ENCODE measurements at regions not wholly inside any gene's neighbourhood (a gene's known extent, or its start where the extent isn't known, plus 50 kb on each side); places are given as distances from the start of the nearest gene placed in this dataset.
"Not testable (repeated sequence)": the region's sequence is repeated elsewhere in the genome, so short reads cannot be mapped to it uniquely, and the experiment has no call there.

DNA sequence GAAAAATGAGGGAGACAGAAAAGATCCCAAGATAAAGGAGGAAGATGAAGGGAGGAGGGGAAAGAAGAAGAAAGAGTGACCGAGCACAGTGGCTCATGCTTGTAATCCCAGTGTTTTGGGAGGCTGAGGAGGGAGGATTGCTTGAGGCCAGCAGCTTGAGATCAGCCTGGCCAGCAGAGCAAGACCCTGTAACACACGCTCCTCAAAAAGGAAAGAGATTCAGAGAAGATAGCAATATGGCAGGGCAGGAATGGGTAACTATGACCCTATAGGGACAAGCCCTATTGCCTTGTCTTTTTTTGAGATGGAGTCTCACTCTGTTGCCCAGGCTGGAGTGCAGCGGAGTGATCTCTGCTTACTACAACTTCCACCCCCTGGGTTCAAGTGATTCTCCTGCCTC lies 116.9 kb upstream of the MAP1LC3B2 start:
- TF ChIP-seq EZH2 (IDR thresholded peaks at IDR 0.05) (no peak), FOXP2 (optimal IDR thresholded peaks at IDR 0.05; ENCODE audit: control extremely low read depth, extremely low read length, insufficient read depth) (no peak), POLR2AphosphoS5 (IDR thresholded peaks at IDR 0.05; ENCODE audit: borderline replicate concordance, low read depth, low read length) (no peak)

DNA sequence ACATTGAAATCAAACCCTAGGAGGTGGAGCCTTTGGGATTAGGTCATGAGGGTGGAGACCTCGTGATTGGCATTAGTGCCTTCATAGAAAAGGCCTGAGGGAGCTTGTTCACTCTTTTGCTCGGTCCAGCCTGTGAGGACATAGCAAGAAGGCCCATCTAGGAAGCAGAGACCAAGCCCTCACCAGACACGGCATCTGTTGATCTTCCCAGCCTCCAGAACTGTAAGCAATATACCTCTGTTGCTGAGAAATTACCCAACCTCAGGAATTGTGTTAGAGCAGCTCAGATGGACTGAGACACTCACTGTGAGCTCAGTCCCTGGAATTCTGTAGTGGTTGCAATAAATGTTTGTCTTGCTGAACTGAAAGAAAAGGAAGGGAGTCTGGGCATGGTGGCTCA lies 116.2 kb upstream of the MAP1LC3B2 start:
- no peak for TF ChIP-seq POLR2AphosphoS5 (IDR thresholded peaks at IDR 0.05; ENCODE audit: borderline replicate concordance, low read depth, low read length)
- no peak for TF ChIP-seq EZH2 (IDR thresholded peaks at IDR 0.05)
- TF ChIP-seq FOXP2 (optimal IDR thresholded peaks at IDR 0.05; ENCODE audit: control extremely low read depth, extremely low read length, insufficient read depth) = no peak
- DNase-seq (ENCODE audit: low read depth, low spot score) = no peak
- Histone ChIP-seq H3K9ac (ENCODE audit: insufficient read length) (no peak overlapping the region), H3K27ac (no peak overlapping the region; the same call in 1 of the 2 replicates), H3K9me3 (ENCODE audit: low read depth, low read length) (no peaks in the 10 kb centered on the region), H3K4me3 (no peak overlapping the region), H3K36me3 (ENCODE audit: insufficient read depth, low read length) (no peaks in the 10 kb centered on the region)

More for the DNA sequence above, 116.9 kb upstream of the MAP1LC3B2 start:
- Histone ChIP-seq H3K4me3 (no peak overlapping the region), H3K36me3 (ENCODE audit: insufficient read depth, low read length) (no peaks in the 10 kb centered on the region), H3K9ac (ENCODE audit: insufficient read length) (no peak overlapping the region), H3K27ac (no peak overlapping the region), H3K9me3 (ENCODE audit: low read depth, low read length) (no peaks in the 10 kb centered on the region)
- no peak for DNase-seq (ENCODE audit: low read depth, low spot score)

DNA sequence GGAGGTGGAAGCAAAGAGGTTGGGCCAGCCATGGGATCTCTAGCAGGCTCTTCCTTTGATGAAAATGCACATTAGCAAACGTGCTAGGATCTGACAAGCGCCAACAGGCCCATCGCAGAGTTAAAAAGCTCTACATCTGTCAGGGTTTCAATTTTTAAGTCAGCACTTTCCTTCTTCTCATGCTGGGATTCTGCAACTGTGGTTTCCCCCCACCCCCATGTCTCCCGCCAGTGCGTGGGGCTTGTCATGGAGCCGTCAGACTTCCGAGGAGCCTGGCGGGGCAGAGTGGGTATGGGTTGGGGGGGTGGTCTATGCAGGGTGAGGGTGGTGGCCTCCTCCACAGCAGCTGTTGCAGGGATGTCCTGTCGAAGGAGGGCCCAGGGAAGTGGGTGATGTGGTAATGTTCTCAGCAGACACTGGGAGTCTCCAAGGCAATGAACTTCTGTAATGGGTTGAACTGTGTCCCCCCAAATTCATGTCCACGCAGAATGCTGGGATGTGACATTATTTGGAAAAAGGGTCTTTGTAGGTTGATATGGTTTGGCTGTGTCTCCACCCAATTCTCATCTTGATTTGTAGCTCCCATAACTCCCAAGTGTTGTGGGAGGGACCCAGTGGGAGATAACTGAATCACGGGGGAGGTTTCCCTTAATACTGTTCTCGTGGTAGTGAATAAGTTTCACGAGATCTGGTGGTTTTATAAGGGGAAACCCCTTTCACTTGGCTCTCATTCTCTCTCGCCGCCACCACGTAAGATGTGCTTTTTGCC lies 115.2 kb upstream of the MAP1LC3B2 start:
- Histone ChIP-seq H3K36me3 (ENCODE audit: insufficient read depth, low read length) (no peaks in the 10 kb centered on the region), H3K4me3 (peak overlapping the region; percentile 40), H3K27ac (peak overlapping the region; percentile 76), H3K9ac (ENCODE audit: insufficient read length) (no peak overlapping the region), H3K9me3 (ENCODE audit: low read depth, low read length) (no peaks in the 10 kb centered on the region)
- DNase-seq (ENCODE audit: low read depth, low spot score) = no peak
- TF ChIP-seq POLR2AphosphoS5 (IDR thresholded peaks at IDR 0.05; ENCODE audit: borderline replicate concordance, low read depth, low read length) (no peak), FOXP2 (optimal IDR thresholded peaks at IDR 0.05; ENCODE audit: control extremely low read depth, extremely low read length, insufficient read depth) (no peak), EZH2 (IDR thresholded peaks at IDR 0.05) (no peak)

DNA sequence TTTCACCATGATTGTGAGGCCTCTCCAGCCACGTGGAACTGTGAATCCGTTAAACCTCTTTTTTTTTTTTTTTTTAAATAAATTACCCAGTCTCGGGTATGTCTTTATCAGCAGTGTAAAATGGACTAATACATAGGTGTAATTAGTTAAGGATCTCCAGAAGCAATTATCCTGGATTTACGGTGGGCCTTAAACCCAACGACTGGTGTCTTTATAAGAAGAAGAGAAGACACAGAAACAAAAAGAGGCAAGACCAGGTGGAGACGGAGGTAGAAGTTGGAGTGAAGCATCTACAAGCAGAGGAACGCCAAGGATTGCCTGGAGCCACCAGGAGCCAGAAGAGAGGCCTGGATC lies 114.6 kb upstream of the MAP1LC3B2 start:
- TF ChIP-seq EZH2 (IDR thresholded peaks at IDR 0.05) = no peak
- TF ChIP-seq POLR2AphosphoS5 (IDR thresholded peaks at IDR 0.05; ENCODE audit: borderline replicate concordance, low read depth, low read length) = no peak
- TF ChIP-seq FOXP2 (optimal IDR thresholded peaks at IDR 0.05; ENCODE audit: control extremely low read depth, extremely low read length, insufficient read depth) = no peak
- H3K9me3 ChIP-seq (ENCODE audit: low read depth, low read length) = no peaks in the 10 kb centered on the region
- no peaks in the 10 kb centered on the region for H3K36me3 ChIP-seq (ENCODE audit: insufficient read depth, low read length)
- no peak overlapping the region for H3K9ac ChIP-seq (ENCODE audit: insufficient read length)
- DNase-seq (ENCODE audit: low read depth, low spot score) = no peak
- H3K27ac ChIP-seq = 0 out of 2 replicates have a peak overlapping the region, but pooled peaks have one; percentile 76
- H3K4me3 ChIP-seq = no peak overlapping the region

DNA sequence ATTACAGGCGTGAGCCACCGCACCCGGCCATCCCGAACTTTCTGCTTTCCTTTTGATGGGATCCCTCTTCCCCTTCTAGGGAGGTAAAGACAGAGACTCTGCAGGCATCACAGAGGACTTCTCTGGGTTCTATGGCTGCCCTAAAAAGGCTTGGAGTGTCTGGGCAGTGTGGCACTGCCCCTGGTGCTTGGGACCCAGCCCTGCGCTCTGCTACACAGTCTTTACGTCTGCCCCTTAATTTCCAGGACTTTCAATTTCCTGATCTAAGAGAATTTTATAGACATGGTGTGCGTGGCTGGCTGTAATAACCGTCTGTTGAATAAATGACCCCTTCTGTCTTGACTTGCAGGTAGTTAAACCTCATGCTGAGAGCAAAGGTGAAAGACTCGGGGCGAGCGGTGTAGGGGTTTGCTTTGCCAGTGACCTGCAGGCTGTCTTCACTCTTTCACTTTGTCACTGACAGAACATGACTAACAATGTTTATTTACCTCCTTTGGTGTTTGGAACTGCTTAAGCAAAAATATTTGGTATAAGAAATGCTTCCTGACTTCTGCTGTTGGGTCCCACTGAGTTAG lies 110.9 kb upstream of the MAP1LC3B2 start:
- no peak for DNase-seq (ENCODE audit: low read depth, low spot score)
- no peaks in the 10 kb centered on the region for H3K9me3 ChIP-seq (ENCODE audit: low read depth, low read length)
- H3K9ac ChIP-seq (ENCODE audit: insufficient read length) = no peak overlapping the region
- TF ChIP-seq FOXP2 (optimal IDR thresholded peaks at IDR 0.05; ENCODE audit: control extremely low read depth, extremely low read length, insufficient read depth) (no peak), EZH2 (IDR thresholded peaks at IDR 0.05) (no peak), POLR2AphosphoS5 (IDR thresholded peaks at IDR 0.05; ENCODE audit: borderline replicate concordance, low read depth, low read length) (no peak)
- no peaks in the 10 kb centered on the region for H3K36me3 ChIP-seq (ENCODE audit: insufficient read depth, low read length)
- H3K4me3 ChIP-seq = no peak overlapping the region
- H3K27ac ChIP-seq = no peak overlapping the region

DNA sequence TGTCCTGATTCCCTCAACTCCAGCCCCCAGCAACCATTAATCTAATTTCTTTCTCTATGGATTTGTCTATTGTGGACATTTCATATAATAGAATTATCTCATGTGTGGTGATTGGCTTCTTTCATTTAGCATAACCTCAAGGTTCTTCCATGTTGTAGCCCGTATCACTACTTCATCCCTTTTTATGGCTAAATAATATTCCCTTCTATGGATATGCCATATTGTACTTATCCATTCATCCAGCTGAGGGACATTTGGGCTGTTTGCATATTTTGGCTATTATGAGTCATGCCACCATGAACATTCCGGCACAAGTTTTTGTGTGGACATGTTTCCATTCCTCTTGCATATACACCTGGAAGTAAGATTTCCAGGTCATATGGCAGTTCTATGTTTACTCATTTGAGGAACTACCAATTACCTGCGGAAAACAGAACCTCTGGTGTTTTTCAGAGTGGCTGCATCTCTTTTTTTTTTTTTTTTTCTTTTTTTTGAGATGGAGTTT lies 108.7 kb upstream of the MAP1LC3B2 start:
- no peak overlapping the region for H3K27ac ChIP-seq
- no peak overlapping the region for H3K4me3 ChIP-seq
- no peak for TF ChIP-seq EZH2 (IDR thresholded peaks at IDR 0.05)
- TF ChIP-seq POLR2AphosphoS5 (IDR thresholded peaks at IDR 0.05; ENCODE audit: borderline replicate concordance, low read depth, low read length) = no peak
- no peak for TF ChIP-seq FOXP2 (optimal IDR thresholded peaks at IDR 0.05; ENCODE audit: control extremely low read depth, extremely low read length, insufficient read depth)
- H3K9ac ChIP-seq (ENCODE audit: insufficient read length) = no peak overlapping the region
- H3K9me3 ChIP-seq (ENCODE audit: low read depth, low read length) = no peaks in the 10 kb centered on the region
- no peak for DNase-seq (ENCODE audit: low read depth, low spot score)
- H3K36me3 ChIP-seq (ENCODE audit: insufficient read depth, low read length) = no peaks in the 10 kb centered on the region

DNA sequence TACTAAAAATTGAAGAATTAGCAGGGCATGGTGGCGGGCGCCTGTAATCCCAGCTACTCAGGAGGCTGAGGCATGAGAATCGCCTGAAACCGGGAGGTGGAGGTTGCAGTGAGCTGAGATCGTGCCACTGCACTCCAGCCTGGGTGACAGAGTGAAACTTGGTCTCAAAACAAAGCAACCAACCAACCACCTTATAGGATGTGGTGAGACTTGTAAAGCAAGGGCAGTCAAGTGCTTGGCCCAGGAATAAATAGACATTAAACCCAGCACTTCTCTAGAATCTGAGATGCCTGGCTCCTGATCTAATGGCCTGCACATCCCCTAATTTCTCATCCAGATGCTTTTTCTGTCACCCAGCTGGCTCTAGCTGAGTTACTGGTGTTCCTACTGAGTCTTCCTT lies 106.2 kb upstream of the MAP1LC3B2 start:
- not testable (repeated sequence) for H3K27ac ChIP-seq; H3K36me3 ChIP-seq (ENCODE audit: insufficient read depth, low read length); H3K4me3 ChIP-seq; H3K9ac ChIP-seq (ENCODE audit: insufficient read length); H3K9me3 ChIP-seq (ENCODE audit: low read depth, low read length); DNase-seq (ENCODE audit: low read depth, low spot score)

DNA sequence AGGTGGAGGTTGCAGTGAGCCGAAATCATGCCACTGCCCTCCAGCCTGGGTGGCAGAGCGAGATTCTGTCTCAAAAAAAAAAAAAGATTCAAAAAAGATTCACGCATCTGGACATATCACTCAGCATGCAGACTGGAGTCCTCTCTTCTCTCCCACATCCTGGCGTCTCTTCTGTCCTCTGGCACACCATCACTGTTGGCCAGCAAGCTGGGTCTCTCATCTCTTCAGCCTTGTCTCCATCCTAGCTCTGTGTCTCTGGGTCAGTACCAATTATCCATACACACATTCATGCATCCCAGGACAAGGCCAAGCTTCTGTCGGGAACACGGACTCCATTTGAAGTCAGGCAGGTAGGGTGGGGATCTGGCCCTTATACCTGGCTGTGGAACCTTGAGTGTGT lies 105.5 kb upstream of the MAP1LC3B2 start:
- no peak for TF ChIP-seq FOXP2 (optimal IDR thresholded peaks at IDR 0.05; ENCODE audit: control extremely low read depth, extremely low read length, insufficient read depth)
- no peak for TF ChIP-seq POLR2AphosphoS5 (IDR thresholded peaks at IDR 0.05; ENCODE audit: borderline replicate concordance, low read depth, low read length)
- TF ChIP-seq EZH2 (IDR thresholded peaks at IDR 0.05) = no peak
- H3K9me3 ChIP-seq (ENCODE audit: low read depth, low read length) = no peaks in the 10 kb centered on the region
- no peak overlapping the region for H3K9ac ChIP-seq (ENCODE audit: insufficient read length)
- no peak overlapping the region for H3K4me3 ChIP-seq
- no peak for DNase-seq (ENCODE audit: low read depth, low spot score)
- H3K27ac ChIP-seq = no peak overlapping the region
- no peaks in the 10 kb centered on the region for H3K36me3 ChIP-seq (ENCODE audit: insufficient read depth, low read length)

Data from SK-N-MC (cell line).